ENCODE measurements at regions not wholly inside any gene's neighbourhood (a gene's known extent, or its start where the extent isn't known, plus 50 kb on each side); places are given as distances from the start of the nearest gene placed in this dataset.

GRCh38 chr2:185255566-185255965 lies 483.0 kb upstream of the FSIP2 start:
- Histone ChIP-seq H3K4me2 (ENCODE audit: insufficient read depth in 1 of 2, low read depth in 2 of 2, low read length in 2 of 2) (no peak overlapping the region), H3K56ac (replicated peaks; ENCODE audit: insufficient read length, low read depth, low read length) (no peak overlapping the region), H4K91ac (replicated peaks; ENCODE audit: insufficient read length, low read length) (no peak overlapping the region), H2BK15ac (ENCODE audit: low read length) (no peak overlapping the region), H3K36me3 (ENCODE audit: control insufficient read depth in 2 of 4, insufficient read depth in 4 of 4, low read length in 3 of 4) (no peaks in the 10 kb centered on the region), H3K4me3 (ENCODE audit: extremely low read depth in 1 of 4, insufficient read depth in 2 of 4, low read depth in 3 of 4, low read length in 4 of 4) (no peak overlapping the region), H3K23ac (ENCODE audit: insufficient read length) (no peak overlapping the region), H3K4ac (replicated peaks; ENCODE audit: insufficient read length, low read depth, low read length) (no peak overlapping the region), H3K27me3 (replicated peaks in 1 of 4; ENCODE audit: control insufficient read depth in 3 of 4, extremely low read depth in 1 of 4, insufficient read depth in 3 of 4, low read length in 3 of 4) (no peaks in the 10 kb centered on the region), H3K27ac (ENCODE audit: low read depth, low read length) (no peak overlapping the region), H2AK5ac (ENCODE audit: low read depth, low read length) (no peak overlapping the region), H2BK120ac (replicated peaks; ENCODE audit: low read depth, low read length) (no peak overlapping the region), H3K18ac (ENCODE audit: extremely low read depth, low read length) (no peak overlapping the region), H3K9ac (replicated peaks in 1 of 4; ENCODE audit: extremely low read depth in 1 of 4, low read depth in 3 of 4, low read length in 3 of 4) (no peak overlapping the region), H4K5ac (ENCODE audit: insufficient read length, low read depth, low read length) (no peak overlapping the region), H2BK20ac (ENCODE audit: low read length) (no peak overlapping the region), H3K9me3 (ENCODE audit: insufficient read depth in 2 of 2, low read depth in 1 of 2, low read length in 1 of 2) (no peaks in the 10 kb centered on the region), H2AFZ (ENCODE audit: low read length) (no peak overlapping the region), H4K20me1 (replicated peaks in 1 of 2; ENCODE audit: control insufficient read depth in 1 of 2, insufficient read depth in 2 of 2, low read length in 2 of 2) (no peaks in the 10 kb centered on the region), H3K79me1 (ENCODE audit: low read depth, low read length) (no peaks in the 10 kb centered on the region), H3K23me2 (ENCODE audit: low read depth, low read length) (no peaks in the 10 kb centered on the region), H3K79me2 (ENCODE audit: control insufficient read depth in 1 of 2, insufficient read depth in 2 of 2, low read length in 2 of 2) (no peaks in the 10 kb centered on the region), H2BK12ac (ENCODE audit: low read depth, low read length) (no peak overlapping the region), H3K14ac (ENCODE audit: insufficient read length) (no peak overlapping the region), H2BK5ac (ENCODE audit: low read depth, low read length) (no peak overlapping the region), H4K8ac (ENCODE audit: extremely low read depth, insufficient read depth, low read length) (no peak overlapping the region), H3K4me1 (replicated peaks in 1 of 4; ENCODE audit: control insufficient read depth in 3 of 4, insufficient read depth in 4 of 4, low read length in 3 of 4) (no peaks in the 10 kb centered on the region)
- no peak for DNase-seq (ENCODE audit: low read depth in 1 of 2, low spot score in 2 of 2)
- 88% methylated on average over 1 of the region's 1 CpG; no CpG with 5 or more reads in 1 of the 2 experiments for WGBS, 2 experiments (ENCODE audit: extremely low coverage in 1 of 2, insufficient coverage in 1 of 2, insufficient read length in 1 of 2, insufficient replicate concordance in 2 of 2, low coverage in 1 of 2, low lambda C conversion rate in 2 of 2, missing lambda C conversion rate in 1 of 2)
- CTCF ChIA-PET (ENCODE audit: partially characterized antibody), result no interaction called here
- FAIRE-seq, result no peak
- POLR2A ChIA-PET (ENCODE audit: partially characterized antibody), result no interaction called here
- TF ChIP-seq POLR2A (IDR thresholded peaks at IDR 0.05; ENCODE audit: control extremely low read depth in 1 of 2, low read depth in 2 of 2, low read length in 2 of 2), result no peak
- no peak for TF ChIP-seq CHD7 (IDR thresholded peaks at IDR 0.05; ENCODE audit: insufficient replicate concordance, low read length)

Data from H1 (cell line).